Memory B cell (primary cell): ENCODE measurements at regions not wholly inside any gene's neighbourhood (a gene's known extent, or its start where the extent isn't known, plus 50 kb on each side); places are given as distances from the start of the nearest gene placed in this dataset.

Experiments used
- ATAC-seq: fragments of 150-1000 bp; cut with Tn5 transposase; 2 replicates; pipeline ENCODE4 v1.10.0; 2021; ENCODE audit warnings: low read depth, mild to moderate bottlenecking, moderate library complexity
- DNase-seq, 2 donors: peaks; one replicate each; pipeline ENCODE4 v3.0.0; 2022; ENCODE audit warnings: low spot score in 2 of 2
- H3K27ac Mint-ChIP-seq: one replicate; pipeline ENCODE4 v1.8.0; 2022; ENCODE audit warnings: mild to moderate bottlenecking, moderate library complexity, mixed read lengths
- H3K27me3 Mint-ChIP-seq: one replicate; pipeline ENCODE4 v1.8.0; 2022; ENCODE audit warnings: mixed read lengths
- H3K36me3 Mint-ChIP-seq: one replicate; pipeline ENCODE4 v1.8.0; 2022; ENCODE audit warnings: mild to moderate bottlenecking, mixed read lengths
- H3K4me1 Mint-ChIP-seq: one replicate; pipeline ENCODE4 v1.8.0; 2022; ENCODE audit warnings: mixed read lengths
- H3K4me3 Mint-ChIP-seq: one replicate; pipeline ENCODE4 v1.8.0; 2022; ENCODE audit warnings: mild to moderate bottlenecking, moderate library complexity, mixed read lengths
- H3K9me3 Mint-ChIP-seq: one replicate; pipeline ENCODE4 v1.8.0; 2022; ENCODE audit warnings: mixed read lengths

- H3K9me3 Mint-ChIP-seq = no peaks in the 10 kb centered on the region
- H3K27ac Mint-ChIP-seq = no peak overlapping the region
- DNase-seq = no peak
- H3K36me3 Mint-ChIP-seq = no peaks in the 10 kb centered on the region
- ATAC-seq = no peak
- no peaks in the 10 kb centered on the region for H3K4me1 Mint-ChIP-seq
- H3K4me3 Mint-ChIP-seq = no peak overlapping the region
- H3K27me3 Mint-ChIP-seq = peaks cover 5% of the 10 kb centered on the region
These were observed 51.2 kb upstream of the LMO1 start for GRCh38 chr11:8314916-8315315.

- H3K27ac Mint-ChIP-seq = no peak overlapping the region
- H3K9me3 Mint-ChIP-seq = no peaks in the 10 kb centered on the region
- H3K36me3 Mint-ChIP-seq = no peaks in the 10 kb centered on the region
- H3K27me3 Mint-ChIP-seq = peaks cover 3% of the 10 kb centered on the region
- no peaks in the 10 kb centered on the region for H3K4me1 Mint-ChIP-seq
- ATAC-seq = no peak
- H3K4me3 Mint-ChIP-seq = no peak overlapping the region
- DNase-seq = no peak
These were observed 49.9 kb upstream of the LMO1 start for GRCh38 chr11:8313504-8314090.
